Fibroblast of villous mesenchyme (primary cell): ENCODE measurements at regions not wholly inside any gene's neighbourhood (a gene's known extent, or its start where the extent isn't known, plus 50 kb on each side); places are given as distances from the start of the nearest gene placed in this dataset.

ENCODE experiments used
- DNase-seq: peaks from one replicate; pipeline ENCODE4 v3.0.0-alpha.2; 2010; ENCODE audit warnings: low read depth
- H3K4me3 ChIP-seq: 2 replicates; pipeline ENCODE4 v1.5.1; 2011; ENCODE audit warnings: low read depth, mild to moderate bottlenecking, low read length
- TF ChIP-seq, protein P1 (sequence below): IDR thresholded peaks from 2 replicates; pipeline ENCODE4 v1.5.1; 2012; ENCODE audit warnings: low read depth, mild to moderate bottlenecking, low read length; ENCODE audit not compliant: insufficient read depth

DNA sequence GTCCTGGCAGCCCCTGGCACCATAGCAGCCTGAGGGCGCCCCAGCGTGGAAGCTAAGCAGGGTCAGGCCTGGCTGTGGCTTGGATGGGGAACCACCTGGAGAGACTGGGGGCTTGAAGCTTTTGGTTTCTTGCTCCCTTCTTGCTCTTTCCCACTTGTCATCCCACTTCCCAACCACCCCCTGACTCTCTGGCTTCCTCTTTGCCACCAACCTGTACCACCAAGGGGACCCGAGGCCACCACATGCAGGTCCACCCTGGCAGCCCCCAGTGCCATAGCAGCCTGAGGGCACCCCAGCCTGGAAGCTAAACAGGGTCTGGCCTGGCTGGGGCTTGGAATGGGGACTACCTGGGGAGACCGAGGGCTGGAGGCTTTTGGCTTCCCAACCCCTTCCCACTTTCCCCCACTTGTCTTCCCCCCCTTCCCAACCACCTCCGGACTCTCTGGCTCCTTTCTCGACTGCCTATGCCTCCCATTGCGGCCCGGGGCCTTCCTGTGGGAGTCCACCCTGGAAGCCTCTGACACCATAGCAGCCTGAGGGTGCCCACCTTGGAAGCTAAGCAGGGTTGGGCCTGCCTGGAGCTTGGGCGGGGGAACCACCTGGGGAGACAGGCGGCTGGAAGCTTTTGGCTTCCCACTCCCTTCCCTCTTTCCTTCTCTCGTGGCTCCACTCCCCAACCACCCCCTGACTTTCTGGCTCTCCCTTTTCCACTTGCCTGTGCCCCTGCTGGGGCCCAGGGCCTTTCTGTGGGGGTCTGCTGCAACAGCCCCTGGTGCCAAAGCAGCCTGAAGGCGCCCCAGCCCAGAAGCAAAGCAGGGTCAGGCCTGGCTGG is 2294.4 kb downstream of the TP53TG3F start:
- DNase-seq: no peak
- H3K4me3 ChIP-seq: no peak overlapping the region
- TF ChIP-seq, protein P1, sequence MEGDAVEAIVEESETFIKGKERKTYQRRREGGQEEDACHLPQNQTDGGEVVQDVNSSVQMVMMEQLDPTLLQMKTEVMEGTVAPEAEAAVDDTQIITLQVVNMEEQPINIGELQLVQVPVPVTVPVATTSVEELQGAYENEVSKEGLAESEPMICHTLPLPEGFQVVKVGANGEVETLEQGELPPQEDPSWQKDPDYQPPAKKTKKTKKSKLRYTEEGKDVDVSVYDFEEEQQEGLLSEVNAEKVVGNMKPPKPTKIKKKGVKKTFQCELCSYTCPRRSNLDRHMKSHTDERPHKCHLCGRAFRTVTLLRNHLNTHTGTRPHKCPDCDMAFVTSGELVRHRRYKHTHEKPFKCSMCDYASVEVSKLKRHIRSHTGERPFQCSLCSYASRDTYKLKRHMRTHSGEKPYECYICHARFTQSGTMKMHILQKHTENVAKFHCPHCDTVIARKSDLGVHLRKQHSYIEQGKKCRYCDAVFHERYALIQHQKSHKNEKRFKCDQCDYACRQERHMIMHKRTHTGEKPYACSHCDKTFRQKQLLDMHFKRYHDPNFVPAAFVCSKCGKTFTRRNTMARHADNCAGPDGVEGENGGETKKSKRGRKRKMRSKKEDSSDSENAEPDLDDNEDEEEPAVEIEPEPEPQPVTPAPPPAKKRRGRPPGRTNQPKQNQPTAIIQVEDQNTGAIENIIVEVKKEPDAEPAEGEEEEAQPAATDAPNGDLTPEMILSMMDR: no peak

DNA sequence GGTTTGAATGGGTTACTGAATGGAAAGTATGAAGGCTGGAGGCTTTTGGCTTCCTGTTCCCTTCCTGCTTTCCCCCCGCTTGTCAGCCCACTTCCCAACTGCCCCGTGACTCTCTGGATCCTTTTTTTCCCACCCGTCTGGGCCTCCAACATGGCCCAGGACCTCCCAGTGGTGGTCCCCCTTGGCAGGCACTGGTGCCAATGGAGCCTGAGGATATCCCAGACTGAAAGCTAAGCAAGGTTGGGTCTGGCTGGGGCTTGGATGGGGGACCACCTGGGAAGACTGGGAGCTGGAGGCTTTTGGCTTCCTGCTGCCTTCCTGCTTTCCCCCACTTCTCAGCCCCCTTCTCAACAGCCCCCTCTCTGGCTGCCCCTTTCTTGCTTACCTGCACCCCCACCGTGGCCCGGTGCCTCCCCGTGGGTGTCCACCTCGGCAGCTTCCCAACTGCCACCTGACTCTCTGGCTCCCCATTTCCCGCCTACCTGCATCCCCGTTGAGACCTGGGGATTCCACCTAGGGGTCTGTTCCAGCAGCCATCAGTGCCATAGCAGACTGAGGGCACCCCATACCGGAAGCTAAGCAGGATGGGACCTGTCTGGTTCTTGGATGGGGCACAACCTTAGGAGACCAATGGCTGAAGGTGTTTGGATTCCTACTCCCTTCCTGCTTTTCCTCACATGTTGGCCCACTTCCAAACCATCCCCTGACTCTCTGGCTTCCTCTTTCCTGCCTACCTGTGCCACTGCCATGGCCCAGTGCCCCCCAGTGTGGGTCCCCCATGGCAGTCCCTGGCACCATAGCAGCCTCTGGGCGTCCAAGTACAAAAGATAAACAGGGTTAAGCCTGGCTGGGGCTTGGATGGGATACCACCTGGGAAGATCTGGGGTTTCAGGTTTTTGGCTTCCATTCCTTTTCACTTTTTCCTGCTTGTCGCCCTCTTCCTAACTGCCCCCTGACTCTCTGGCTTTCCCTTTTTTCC is 2295.3 kb downstream of the TP53TG3F start:
- TF ChIP-seq, protein P1: no peak
- DNase-seq: no peak
- no peak overlapping the region for H3K4me3 ChIP-seq

DNA sequence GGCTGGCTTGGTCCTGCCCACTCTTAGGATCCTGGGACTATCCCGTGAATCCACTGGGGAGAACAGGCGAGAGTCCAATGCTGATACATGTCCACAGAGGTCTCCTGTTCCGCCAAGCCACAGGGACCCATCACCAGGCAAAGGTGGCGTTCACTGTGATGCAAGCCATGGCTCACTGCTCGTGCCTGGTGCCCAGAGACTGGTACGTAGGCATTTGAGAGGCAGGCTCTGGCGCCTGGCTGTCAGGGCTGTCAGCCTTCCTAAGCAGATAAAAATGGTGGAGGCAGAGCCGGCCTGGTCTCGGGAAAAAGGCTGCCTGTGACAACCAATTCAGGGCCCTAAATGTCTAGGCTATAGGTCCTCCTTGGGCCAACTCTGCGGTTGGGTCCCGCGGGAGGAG is 2329.0 kb downstream of the TP53TG3F start:
- H3K4me3 ChIP-seq: no peak overlapping the region
- TF ChIP-seq, protein P1: no peak
- no peak for DNase-seq

DNA sequence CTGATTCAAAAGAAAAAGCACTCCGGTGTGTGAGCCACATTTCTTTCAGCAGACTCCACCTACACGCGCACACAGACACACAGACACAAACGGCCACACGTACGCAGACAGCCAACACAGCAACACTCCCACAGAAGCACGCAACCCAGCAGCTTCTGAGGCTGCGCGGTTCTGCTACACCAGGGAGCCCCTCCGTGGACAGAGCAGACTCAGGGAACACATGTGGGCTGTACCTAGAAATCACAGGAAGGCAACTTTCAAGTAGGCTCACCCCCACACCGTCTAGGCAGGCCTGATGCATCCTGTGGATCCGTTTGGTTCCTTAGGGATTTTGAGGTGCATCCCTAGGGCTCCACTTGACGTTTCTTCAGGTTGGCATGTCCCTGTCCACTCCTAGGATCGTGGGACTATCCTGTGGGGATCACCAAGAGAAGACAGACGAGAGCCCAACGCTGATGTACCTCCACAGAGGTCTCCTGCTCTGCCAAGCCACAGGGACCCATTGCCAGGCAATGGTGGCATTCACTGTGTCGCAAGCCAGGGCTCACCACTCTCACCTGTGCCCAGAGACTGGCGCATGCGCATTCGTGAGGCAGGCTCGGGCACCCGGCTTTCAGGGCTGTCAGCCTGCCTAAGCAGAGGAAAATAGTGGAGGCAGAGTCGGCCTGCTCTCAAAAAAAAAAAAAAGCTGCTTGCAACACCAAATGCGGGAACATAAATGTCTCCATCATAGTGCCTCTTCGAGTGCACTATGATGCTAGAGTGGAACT is 2333.3 kb downstream of the TP53TG3F start:
- TF ChIP-seq, protein P1: no peak
- H3K4me3 ChIP-seq: no peak overlapping the region
- DNase-seq: no peak

DNA sequence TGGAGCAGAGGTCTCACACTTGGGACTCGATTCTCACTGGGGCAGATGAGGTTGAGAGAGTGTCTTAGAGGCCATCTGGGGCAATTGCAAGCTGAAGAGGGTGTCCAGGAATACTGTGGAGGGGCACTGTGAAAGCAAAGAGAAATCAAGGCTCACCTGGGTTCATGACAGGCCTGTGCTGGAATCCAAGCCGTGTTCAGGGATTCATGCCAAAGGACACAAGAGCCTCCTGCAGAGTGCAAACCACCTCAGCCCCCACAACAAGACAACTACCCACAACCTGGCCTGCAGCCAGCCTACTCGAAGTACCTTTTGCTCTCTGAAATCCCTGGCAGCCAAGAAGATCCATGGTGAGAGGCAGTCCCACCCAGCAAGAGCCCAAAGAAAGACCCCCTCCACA is 2334.2 kb downstream of the TP53TG3F start:
- TF ChIP-seq, protein P1: no peak
- H3K4me3 ChIP-seq: no peak overlapping the region
- no peak for DNase-seq

DNA sequence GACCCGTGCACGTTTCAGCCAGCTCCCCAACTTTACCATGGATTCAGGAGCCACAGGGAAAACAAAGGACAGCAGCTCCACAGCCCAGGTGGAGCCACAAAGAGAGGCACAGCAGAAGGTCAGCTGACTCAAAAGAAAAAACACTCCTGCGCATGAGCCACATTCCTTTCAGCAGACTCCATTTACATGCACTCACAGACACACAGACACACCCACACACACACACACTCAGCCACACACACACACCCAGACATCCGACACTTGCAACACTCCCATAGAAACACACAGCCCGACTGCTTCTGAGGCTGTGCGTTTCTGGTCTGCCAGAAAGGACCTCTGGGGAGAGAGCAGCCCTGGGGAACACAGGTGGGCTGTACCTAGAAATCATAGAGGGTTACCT is 2335.5 kb downstream of the TP53TG3F start:
- TF ChIP-seq, protein P1: no peak
- no peak for DNase-seq
- no peak overlapping the region for H3K4me3 ChIP-seq
